OCI-LY3 (cell line): ENCODE measurements at regions not wholly inside any gene's neighbourhood (a gene's known extent, or its start where the extent isn't known, plus 50 kb on each side); places are given as distances from the start of the nearest gene placed in this dataset.

Source experiments
- CTCF ChIP-seq: fragments of 200-600, 300-600 bp; sonication (generic); IDR thresholded peaks from 2 replicates; pipeline ENCODE4 v1.5.1; 2014; ENCODE audit warnings: antibody characterized with exemption, low read length, low read depth
- EZH2phosphoT487 ChIP-seq: fragments of 200-600 bp; shearing (Covaris generic); IDR thresholded peaks from 2 replicates; pipeline ENCODE4 v1.6.1; 2018; ENCODE audit warnings: antibody characterized with exemption, mixed run types, low read depth

GRCh38 chr2:234409590-234409989, 87.3 kb downstream of the ARL4C start:
- TF ChIP-seq CTCF (no peak), EZH2phosphoT487 (no peak)
